ENCODE measurements at regions not wholly inside any gene's neighbourhood (a gene's known extent, or its start where the extent isn't known, plus 50 kb on each side); places are given as distances from the start of the nearest gene placed in this dataset.

DNA sequence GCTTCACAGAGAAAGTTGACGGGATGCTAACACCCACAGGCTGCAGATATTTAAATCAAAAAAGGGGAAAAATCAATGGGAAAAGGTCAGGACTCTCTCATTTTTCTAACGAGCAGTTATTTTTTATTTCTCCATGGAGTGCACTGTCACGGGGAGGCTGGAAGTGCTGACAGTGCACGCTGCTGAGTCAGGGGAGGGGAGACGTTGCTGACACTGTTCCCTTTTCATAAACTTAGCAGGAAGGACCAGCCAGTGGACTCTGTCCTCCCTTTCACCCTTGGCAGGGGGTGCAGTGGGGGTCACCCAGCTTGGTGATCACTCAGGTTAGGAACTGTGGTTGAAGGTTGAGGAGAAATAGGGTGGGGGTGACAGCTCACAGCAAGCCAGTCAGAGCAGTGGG is 65.6 kb upstream of the FUT8 start:
- TF ChIP-seq CTCF (IDR thresholded peaks at IDR 0.05) (no peak), POLR2A (IDR thresholded peaks at IDR 0.05) (no peak)
